ENCODE measurements at regions not wholly inside any gene's neighbourhood (a gene's known extent, or its start where the extent isn't known, plus 50 kb on each side); places are given as distances from the start of the nearest gene placed in this dataset.

DNA sequence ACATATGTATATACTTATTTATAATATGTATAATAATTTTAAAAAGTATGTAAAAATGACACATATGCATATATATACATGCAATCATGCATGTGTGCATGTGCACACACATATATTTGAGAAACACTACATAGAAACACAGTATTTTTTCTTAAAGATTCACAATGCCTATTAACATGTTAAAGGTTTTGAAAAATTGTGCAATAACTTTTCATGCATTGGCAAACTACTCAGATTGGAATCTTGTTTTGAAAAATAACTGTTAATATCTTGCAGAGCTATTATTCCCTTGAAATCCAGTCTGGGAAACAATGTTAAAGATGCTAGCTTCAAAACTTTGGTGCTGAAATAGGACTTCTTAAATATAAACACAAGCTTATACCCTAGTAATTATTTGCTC is 256.2 kb upstream of the P2RY1 start:
- Histone ChIP-seq H3K27me3 (replicated peaks in 2 of 5; ENCODE audit: control insufficient read depth in 4 of 5, insufficient read depth in 5 of 5, low read length in 4 of 5) (no peaks in the 10 kb centered on the region), H3K27ac (ENCODE audit: insufficient read depth in 1 of 2, low read depth in 1 of 2, low read length in 2 of 2, poor library complexity in 1 of 2, severe bottlenecking in 2 of 2) (no peak overlapping the region), H3K4me1 (ENCODE audit: control extremely low read depth in 1 of 4, control insufficient read depth in 4 of 4, insufficient read depth in 4 of 4, low read length in 3 of 4) (no peaks in the 10 kb centered on the region), H3K36me3 (ENCODE audit: control insufficient read depth in 4 of 4, insufficient read depth in 4 of 4, low read length in 3 of 4) (no peaks in the 10 kb centered on the region), H3K9me3 (ENCODE audit: control extremely low read depth in 1 of 5, control insufficient read depth in 4 of 5, insufficient read depth in 2 of 5, low read depth in 1 of 5, low read length in 4 of 5) (no peaks in the 10 kb centered on the region), H3K4me3 (ENCODE audit: control insufficient read depth in 1 of 7, extremely low read depth in 1 of 7, insufficient read depth in 4 of 7, low read depth in 2 of 7, low read length in 6 of 7) (no peak overlapping the region)
- DNase-seq = no peak
- CTCF ChIA-PET = interaction anchor here (1.6 kb wide), 1 partner anchor 107 kb away, joined by 5 read pairs; no protein-coding TSS in a partner anchor
- POLR2A ChIA-PET = no interaction called here

DNA sequence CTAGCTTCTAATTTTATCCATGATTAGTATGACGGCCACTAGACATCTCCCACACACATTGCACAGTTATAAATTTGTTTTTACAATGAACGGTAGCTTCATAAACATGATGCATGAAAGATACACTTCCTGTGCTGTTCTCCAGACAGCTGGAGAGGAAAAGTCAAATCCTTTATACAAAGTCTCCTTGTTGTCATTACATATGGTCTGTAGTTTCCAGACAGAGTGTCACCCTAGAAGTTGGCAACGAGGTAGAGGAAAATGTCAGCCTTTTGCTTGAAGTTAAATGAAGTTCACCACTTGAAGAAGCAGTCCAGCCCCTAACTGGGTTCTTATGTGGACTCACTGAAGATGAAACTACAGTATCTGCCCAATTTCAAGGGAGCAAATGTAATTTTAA is 253.0 kb upstream of the P2RY1 start:
- Histone ChIP-seq H3K9me3 (ENCODE audit: control extremely low read depth in 1 of 5, control insufficient read depth in 4 of 5, insufficient read depth in 2 of 5, low read depth in 1 of 5, low read length in 4 of 5) (no peaks in the 10 kb centered on the region), H3K4me1 (ENCODE audit: control extremely low read depth in 1 of 4, control insufficient read depth in 4 of 4, insufficient read depth in 4 of 4, low read length in 3 of 4) (no peaks in the 10 kb centered on the region), H3K36me3 (ENCODE audit: control insufficient read depth in 4 of 4, insufficient read depth in 4 of 4, low read length in 3 of 4) (no peaks in the 10 kb centered on the region), H3K27me3 (replicated peaks in 2 of 5; ENCODE audit: control insufficient read depth in 4 of 5, insufficient read depth in 5 of 5, low read length in 4 of 5) (no peaks in the 10 kb centered on the region), H3K4me3 (ENCODE audit: control insufficient read depth in 1 of 7, extremely low read depth in 1 of 7, insufficient read depth in 4 of 7, low read depth in 2 of 7, low read length in 6 of 7) (no peak overlapping the region), H3K27ac (ENCODE audit: insufficient read depth in 1 of 2, low read depth in 1 of 2, low read length in 2 of 2, poor library complexity in 1 of 2, severe bottlenecking in 2 of 2) (no peak overlapping the region)
- no peak for DNase-seq
- POLR2A ChIA-PET = interaction anchor here (0.6 kb wide), 1 partner anchor 603 kb away, joined by 3 read pairs; no protein-coding TSS in a partner anchor
- WGBS (ENCODE audit: insufficient coverage) = 50% methylated on average over 1 of the region's 3 CpGs
- CTCF ChIA-PET = no interaction called here

DNA sequence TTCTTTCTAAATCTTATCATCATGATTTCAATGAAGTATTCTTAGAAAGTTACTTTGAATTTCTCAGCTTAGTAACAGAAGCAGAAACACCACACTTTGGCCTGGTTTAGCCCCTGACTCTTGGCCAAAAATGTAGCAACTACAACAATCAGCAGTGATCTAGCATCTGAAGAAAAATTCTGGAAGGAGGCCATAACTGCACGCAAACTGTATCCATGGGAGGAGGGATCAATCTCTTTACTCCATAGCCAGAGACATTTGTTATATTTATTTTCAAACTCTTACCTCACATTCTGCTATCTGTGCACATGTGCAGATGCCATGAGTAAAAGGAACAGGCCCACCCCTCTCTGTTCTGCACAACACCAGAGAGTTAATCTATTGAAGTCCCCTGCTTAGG is 251.0 kb upstream of the P2RY1 start:
- ChIA-PET POLR2A (no interaction called here), CTCF (no interaction called here)
- Histone ChIP-seq H3K27me3 (replicated peaks in 2 of 5; ENCODE audit: control insufficient read depth in 4 of 5, insufficient read depth in 5 of 5, low read length in 4 of 5) (no peaks in the 10 kb centered on the region), H3K4me1 (ENCODE audit: control extremely low read depth in 1 of 4, control insufficient read depth in 4 of 4, insufficient read depth in 4 of 4, low read length in 3 of 4) (no peaks in the 10 kb centered on the region), H3K9me3 (ENCODE audit: control extremely low read depth in 1 of 5, control insufficient read depth in 4 of 5, insufficient read depth in 2 of 5, low read depth in 1 of 5, low read length in 4 of 5) (no peaks in the 10 kb centered on the region), H3K27ac (ENCODE audit: insufficient read depth in 1 of 2, low read depth in 1 of 2, low read length in 2 of 2, poor library complexity in 1 of 2, severe bottlenecking in 2 of 2) (no peak overlapping the region), H3K4me3 (ENCODE audit: control insufficient read depth in 1 of 7, extremely low read depth in 1 of 7, insufficient read depth in 4 of 7, low read depth in 2 of 7, low read length in 6 of 7) (no peak overlapping the region), H3K36me3 (ENCODE audit: control insufficient read depth in 4 of 4, insufficient read depth in 4 of 4, low read length in 3 of 4) (no peaks in the 10 kb centered on the region)
- DNase-seq = no peak
- 80% methylated on average over 1 of the region's 1 CpG for WGBS (ENCODE audit: insufficient coverage)

DNA sequence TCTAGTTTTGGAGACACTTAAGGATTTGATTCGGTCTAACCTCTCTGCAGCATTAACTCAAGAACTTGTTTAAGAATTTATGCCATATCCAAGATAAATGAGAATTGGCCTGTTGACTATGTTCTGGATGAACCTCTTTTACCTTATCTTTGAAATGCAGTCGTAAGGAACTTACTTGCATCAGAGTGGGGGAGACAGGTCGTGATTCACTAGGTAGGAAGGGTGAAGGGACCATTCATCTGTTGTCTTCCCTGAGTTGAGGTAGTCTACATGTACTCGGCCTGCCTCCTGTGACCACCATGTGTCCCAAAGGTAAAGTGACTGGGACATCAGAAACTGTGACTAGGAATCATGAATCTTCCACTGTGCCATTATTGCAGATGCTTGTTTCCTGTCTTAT is 248.0 kb upstream of the P2RY1 start:
- CTCF ChIA-PET = interaction anchor here (1.2 to 1.6 kb wide), 2 partner anchors 11 to 13 kb away, joined by 3 to 7 read pairs; no protein-coding TSS in a partner anchor
- H3K9me3 ChIP-seq (ENCODE audit: control extremely low read depth in 1 of 5, control insufficient read depth in 4 of 5, insufficient read depth in 2 of 5, low read depth in 1 of 5, low read length in 4 of 5) = no peaks in the 10 kb centered on the region
- H3K36me3 ChIP-seq (ENCODE audit: control insufficient read depth in 4 of 4, insufficient read depth in 4 of 4, low read length in 3 of 4) = no peaks in the 10 kb centered on the region
- POLR2A ChIA-PET = no interaction called here
- no peak overlapping the region for H3K27ac ChIP-seq (ENCODE audit: insufficient read depth in 1 of 2, low read depth in 1 of 2, low read length in 2 of 2, poor library complexity in 1 of 2, severe bottlenecking in 2 of 2)
- 96% methylated on average over 3 of the region's 4 CpGs for WGBS (ENCODE audit: insufficient coverage)
- no peak overlapping the region for H3K4me3 ChIP-seq (ENCODE audit: control insufficient read depth in 1 of 7, extremely low read depth in 1 of 7, insufficient read depth in 4 of 7, low read depth in 2 of 7, low read length in 6 of 7)
- DNase-seq = no peak
- H3K27me3 ChIP-seq (replicated peaks in 2 of 5; ENCODE audit: control insufficient read depth in 4 of 5, insufficient read depth in 5 of 5, low read length in 4 of 5) = no peaks in the 10 kb centered on the region
- peaks cover 0 to 6% (median 4%) of the 10 kb centered on the region in 4 experiments for H3K4me1 ChIP-seq (ENCODE audit: control extremely low read depth in 1 of 4, control insufficient read depth in 4 of 4, insufficient read depth in 4 of 4, low read length in 3 of 4)

DNA sequence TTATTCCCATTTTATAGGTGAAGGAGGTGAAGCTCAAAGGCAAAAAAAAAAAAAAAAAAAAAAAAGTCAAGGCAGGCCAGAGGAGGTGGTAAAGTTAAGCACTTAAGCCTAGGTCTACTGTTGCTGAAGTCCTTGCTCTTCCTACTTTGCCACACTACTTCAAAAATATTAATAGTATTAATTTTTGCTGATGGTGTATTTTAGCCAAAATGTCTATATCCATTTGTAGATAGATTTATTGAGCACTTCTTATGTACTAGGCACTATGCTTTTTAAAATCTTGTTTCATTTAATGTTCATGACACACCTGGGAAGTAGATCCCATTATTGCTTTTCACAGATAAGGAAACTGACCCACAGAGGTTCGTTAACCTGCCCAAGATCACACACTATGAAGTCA is 247.1 kb upstream of the P2RY1 start:
- POLR2A ChIA-PET = no interaction called here
- Histone ChIP-seq H3K4me1 (ENCODE audit: control extremely low read depth in 1 of 4, control insufficient read depth in 4 of 4, insufficient read depth in 4 of 4, low read length in 3 of 4) (peaks cover 0 to 6% (median 4%) of the 10 kb centered on the region in 4 experiments), H3K27me3 (replicated peaks in 2 of 5; ENCODE audit: control insufficient read depth in 4 of 5, insufficient read depth in 5 of 5, low read length in 4 of 5) (no peaks in the 10 kb centered on the region), H3K4me3 (ENCODE audit: control insufficient read depth in 1 of 7, extremely low read depth in 1 of 7, insufficient read depth in 4 of 7, low read depth in 2 of 7, low read length in 6 of 7) (no peak overlapping the region), H3K36me3 (ENCODE audit: control insufficient read depth in 4 of 4, insufficient read depth in 4 of 4, low read length in 3 of 4) (no peaks in the 10 kb centered on the region), H3K27ac (ENCODE audit: insufficient read depth in 1 of 2, low read depth in 1 of 2, low read length in 2 of 2, poor library complexity in 1 of 2, severe bottlenecking in 2 of 2) (no peak overlapping the region), H3K9me3 (ENCODE audit: control extremely low read depth in 1 of 5, control insufficient read depth in 4 of 5, insufficient read depth in 2 of 5, low read depth in 1 of 5, low read length in 4 of 5) (no peaks in the 10 kb centered on the region)
- CTCF ChIA-PET = interaction anchor here (1.6 kb wide), 1 partner anchor 12 kb away, joined by 7 read pairs; no protein-coding TSS in a partner anchor
- DNase-seq = no peak
- 100% methylated on average over 1 of the region's 1 CpG for WGBS (ENCODE audit: insufficient coverage)

DNA sequence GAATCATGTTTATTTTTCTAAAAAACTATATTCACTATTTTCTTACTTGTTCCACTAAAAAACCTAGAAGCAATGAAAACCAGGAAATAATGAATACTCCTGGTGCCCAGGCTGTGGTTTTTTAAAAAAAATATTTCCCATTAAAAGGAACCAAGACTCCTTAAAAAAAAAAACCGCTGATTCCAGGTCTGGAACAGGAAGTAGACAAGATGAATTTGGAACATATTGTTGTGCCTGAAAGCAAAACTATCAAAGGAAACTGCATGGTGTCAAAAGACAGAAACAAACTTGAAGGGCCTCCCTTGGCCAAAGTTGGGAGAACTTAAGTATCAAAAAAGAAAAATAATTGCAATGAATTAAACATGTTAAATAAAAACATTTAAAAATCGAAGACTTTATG is 245.3 kb upstream of the P2RY1 start:
- no CpG with 5 or more reads among the region's 2 CpGs for WGBS (ENCODE audit: insufficient coverage)
- H3K27me3 ChIP-seq (replicated peaks in 2 of 5; ENCODE audit: control insufficient read depth in 4 of 5, insufficient read depth in 5 of 5, low read length in 4 of 5) = no peaks in the 10 kb centered on the region
- H3K36me3 ChIP-seq (ENCODE audit: control insufficient read depth in 4 of 4, insufficient read depth in 4 of 4, low read length in 3 of 4) = no peaks in the 10 kb centered on the region
- H3K4me3 ChIP-seq (ENCODE audit: control insufficient read depth in 1 of 7, extremely low read depth in 1 of 7, insufficient read depth in 4 of 7, low read depth in 2 of 7, low read length in 6 of 7) = no peak overlapping the region
- no peaks in the 10 kb centered on the region for H3K9me3 ChIP-seq (ENCODE audit: control extremely low read depth in 1 of 5, control insufficient read depth in 4 of 5, insufficient read depth in 2 of 5, low read depth in 1 of 5, low read length in 4 of 5)
- peaks cover 2 to 11% (median 5%) of the 10 kb centered on the region in 4 experiments for H3K4me1 ChIP-seq (ENCODE audit: control extremely low read depth in 1 of 4, control insufficient read depth in 4 of 4, insufficient read depth in 4 of 4, low read length in 3 of 4)
- H3K27ac ChIP-seq (ENCODE audit: insufficient read depth in 1 of 2, low read depth in 1 of 2, low read length in 2 of 2, poor library complexity in 1 of 2, severe bottlenecking in 2 of 2) = no peak overlapping the region
- no peak for DNase-seq
- ChIA-PET CTCF (no interaction called here), POLR2A (no interaction called here)

DNA sequence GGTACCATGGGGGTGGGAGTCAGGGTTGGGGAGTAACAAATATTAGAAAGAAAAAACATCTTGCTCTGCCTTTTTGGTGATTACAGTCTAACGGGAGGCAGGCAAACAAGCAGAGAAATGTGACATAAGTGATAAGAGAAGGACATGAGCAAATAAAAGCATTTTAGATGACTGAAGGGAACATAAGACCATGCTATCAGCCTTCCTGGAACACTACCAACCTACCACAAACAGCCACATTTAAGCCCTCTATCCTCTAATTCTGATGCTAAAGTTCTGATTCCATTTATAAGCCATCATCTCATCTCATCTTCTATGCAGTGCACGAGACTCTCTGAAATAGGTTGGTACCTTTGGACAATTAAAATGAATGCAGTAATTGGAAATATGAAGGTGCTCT is 243.4 kb upstream of the P2RY1 start:
- Histone ChIP-seq H3K27ac (ENCODE audit: insufficient read depth in 1 of 2, low read depth in 1 of 2, low read length in 2 of 2, poor library complexity in 1 of 2, severe bottlenecking in 2 of 2) (no peak overlapping the region), H3K4me3 (ENCODE audit: control insufficient read depth in 1 of 7, extremely low read depth in 1 of 7, insufficient read depth in 4 of 7, low read depth in 2 of 7, low read length in 6 of 7) (no peak overlapping the region), H3K36me3 (ENCODE audit: control insufficient read depth in 4 of 4, insufficient read depth in 4 of 4, low read length in 3 of 4) (no peaks in the 10 kb centered on the region), H3K27me3 (replicated peaks in 2 of 5; ENCODE audit: control insufficient read depth in 4 of 5, insufficient read depth in 5 of 5, low read length in 4 of 5) (no peaks in the 10 kb centered on the region), H3K4me1 (ENCODE audit: control extremely low read depth in 1 of 4, control insufficient read depth in 4 of 4, insufficient read depth in 4 of 4, low read length in 3 of 4) (peaks cover 7 to 19% (median 13%) of the 10 kb centered on the region in 4 experiments), H3K9me3 (ENCODE audit: control extremely low read depth in 1 of 5, control insufficient read depth in 4 of 5, insufficient read depth in 2 of 5, low read depth in 1 of 5, low read length in 4 of 5) (no peaks in the 10 kb centered on the region)
- no CpG with 5 or more reads among the region's 2 CpGs for WGBS (ENCODE audit: insufficient coverage)
- DNase-seq = peak in 2 of 3 donors; percentile 57 to 76
- CTCF ChIA-PET = no interaction called here
- POLR2A ChIA-PET = no interaction called here
